Right lobe of liver (tissue), 4 donors: ENCODE measurements at regions not wholly inside any gene's neighbourhood (a gene's known extent, or its start where the extent isn't known, plus 50 kb on each side); places are given as distances from the start of the nearest gene placed in this dataset.

ENCODE experiments used
- POLR2A ChIP-seq: fragments of 450-650 bp; IDR thresholded peaks from one replicate; pipeline ENCODE4 v1.6.1; 2017; ENCODE audit warnings: antibody characterized with exemption, mild to moderate bottlenecking
- TF ChIP-seq, protein P1 (sequence below), 4 donors: fragments of 200-600 bp in 3 of 4; fragments of 450-650 bp in 1 of 4; IDR thresholded peaks; one replicate each; pipeline versions ENCODE4 v1.5.1 to v1.8.0; 2016 to 2022; ENCODE audit warnings: antibody characterized with exemption in 4 of 4, mild to moderate bottlenecking in 2 of 4
- donor health status: DM: no; HTN: no; CAD: no.
- donor health status: DM: no; HTN: no; CAD: no.
- donor health status: DM: no; HTN: yes; CAD: no.

GRCh38 chr7:123271856-123272255, 72.1 kb upstream of the SLC13A1 start:
- TF ChIP-seq, protein P1, sequence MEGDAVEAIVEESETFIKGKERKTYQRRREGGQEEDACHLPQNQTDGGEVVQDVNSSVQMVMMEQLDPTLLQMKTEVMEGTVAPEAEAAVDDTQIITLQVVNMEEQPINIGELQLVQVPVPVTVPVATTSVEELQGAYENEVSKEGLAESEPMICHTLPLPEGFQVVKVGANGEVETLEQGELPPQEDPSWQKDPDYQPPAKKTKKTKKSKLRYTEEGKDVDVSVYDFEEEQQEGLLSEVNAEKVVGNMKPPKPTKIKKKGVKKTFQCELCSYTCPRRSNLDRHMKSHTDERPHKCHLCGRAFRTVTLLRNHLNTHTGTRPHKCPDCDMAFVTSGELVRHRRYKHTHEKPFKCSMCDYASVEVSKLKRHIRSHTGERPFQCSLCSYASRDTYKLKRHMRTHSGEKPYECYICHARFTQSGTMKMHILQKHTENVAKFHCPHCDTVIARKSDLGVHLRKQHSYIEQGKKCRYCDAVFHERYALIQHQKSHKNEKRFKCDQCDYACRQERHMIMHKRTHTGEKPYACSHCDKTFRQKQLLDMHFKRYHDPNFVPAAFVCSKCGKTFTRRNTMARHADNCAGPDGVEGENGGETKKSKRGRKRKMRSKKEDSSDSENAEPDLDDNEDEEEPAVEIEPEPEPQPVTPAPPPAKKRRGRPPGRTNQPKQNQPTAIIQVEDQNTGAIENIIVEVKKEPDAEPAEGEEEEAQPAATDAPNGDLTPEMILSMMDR (IDR thresholded peaks at IDR 0.05): no peak
- TF ChIP-seq POLR2A: no peak
